GM23338 (cell line): ENCODE measurements at regions not wholly inside any gene's neighbourhood (a gene's known extent, or its start where the extent isn't known, plus 50 kb on each side); places are given as distances from the start of the nearest gene placed in this dataset.

ENCODE experiments used
- CREB1 ChIP-seq: fragments of 250-450 bp; sonication (Bioruptor Pico); IDR thresholded peaks from 2 replicates; pipeline ENCODE4 v1.5.0; 2020; ENCODE audit warnings: low read depth, mild to moderate bottlenecking, moderate library complexity
- CTCF ChIP-seq, 2 experiments: fragments of 200-600 bp in 1 of 2; sonication (generic) in 1 of 2; conservative IDR thresholded peaks; 2 replicates each; pipeline versions ENCODE4 v1.5.1 to v1.6.1; 2016 to 2017; ENCODE audit warnings: antibody characterized with exemption in 2 of 2, low read depth in 2 of 2, mild to moderate bottlenecking in 2 of 2, moderate library complexity in 1 of 2
- ETS1 ChIP-seq: IDR thresholded peaks from 2 replicates; pipeline ENCODE4 v1.6.1; 2016; ENCODE audit warnings: antibody characterized with exemption
- EZH2 ChIP-seq: fragments of 200-600 bp; sonication (generic); IDR thresholded peaks from one replicate; pipeline ENCODE4 v1.8.0; 2017; ENCODE audit warnings: antibody characterized with exemption, mild to moderate bottlenecking, low read depth; ENCODE audit not compliant: unreplicated experiment
- EZH2phosphoT487 ChIP-seq: fragments of 200-600 bp; sonication (generic); IDR thresholded peaks from one replicate; pipeline ENCODE4 v1.8.1; 2018; ENCODE audit warnings: antibody characterized with exemption; ENCODE audit not compliant: unreplicated experiment
- JUNB ChIP-seq: IDR thresholded peaks from one replicate; pipeline ENCODE4 v1.6.1; 2016; ENCODE audit warnings: antibody characterized with exemption; ENCODE audit not compliant: unreplicated experiment
- NANOG ChIP-seq: IDR thresholded peaks from 2 replicates; pipeline ENCODE4 v1.6.1; 2016; ENCODE audit warnings: antibody characterized with exemption, borderline replicate concordance
- POLR2AphosphoS5 ChIP-seq: IDR thresholded peaks from 2 replicates; pipeline ENCODE4 v1.6.1; 2016; ENCODE audit warnings: antibody characterized with exemption, low read depth
- REST ChIP-seq: IDR thresholded peaks from one replicate; pipeline ENCODE4 v1.6.1; 2018; ENCODE audit warnings: antibody characterized with exemption; ENCODE audit not compliant: unreplicated experiment
- STAT1 ChIP-seq: IDR thresholded peaks from one replicate; pipeline ENCODE4 v1.6.1; 2016; ENCODE audit warnings: antibody characterized with exemption; ENCODE audit not compliant: unreplicated experiment
- ZNF114 ChIP-seq: fragments of 250-450 bp; sonication (Bioruptor Pico); IDR thresholded peaks from 2 replicates; pipeline ENCODE4 v1.5.0; 2020; ENCODE audit warnings: mild to moderate bottlenecking, moderate library complexity
- ZNF331 ChIP-seq: fragments of 250-450 bp; sonication (Bioruptor Pico); IDR thresholded peaks from 2 replicates; pipeline ENCODE4 v1.5.0; 2020; ENCODE audit warnings: low read depth, mild to moderate bottlenecking, moderate library complexity
- ZNF462 ChIP-seq: fragments of 250-450 bp; sonication (Bioruptor Pico); IDR thresholded peaks from 2 replicates; pipeline ENCODE4 v1.5.0; 2020; ENCODE audit warnings: mild to moderate bottlenecking, moderate library complexity

GRCh38 chr17:70011750-70012149 lies 63.3 kb upstream of the KCNJ16 start:
- TF ChIP-seq CTCF (conservative IDR thresholded peaks at IDR 0.05; ENCODE audit: low read depth in 2 of 2) (no peak), REST (no peak), CREB1 (CRISPR knock-in tag) (no peak), EZH2phosphoT487 (no peak), POLR2AphosphoS5 (no peak), EZH2 (no peak), ZNF462 (CRISPR knock-in tag) (no peak), JUNB (no peak), ETS1 (no peak), STAT1 (no peak), ZNF331 (CRISPR knock-in tag) (no peak), NANOG (no peak), ZNF114 (CRISPR knock-in tag) (no peak)
